DOHH2 (cell line): ENCODE measurements at regions not wholly inside any gene's neighbourhood (a gene's known extent, or its start where the extent isn't known, plus 50 kb on each side); places are given as distances from the start of the nearest gene placed in this dataset.

Experiments used
- EZH2phosphoT487 ChIP-seq: fragments of 200-600 bp; sonication (generic); IDR thresholded peaks from 2 replicates; pipeline ENCODE4 v1.6.1; 2017; ENCODE audit warnings: borderline replicate concordance, mild to moderate bottlenecking, antibody characterized with exemption, low read length, moderate library complexity, mixed read lengths
- TF ChIP-seq, protein P1 (sequence below): fragments of 200-600 bp; sonication (generic); IDR thresholded peaks from one replicate; pipeline ENCODE4 v1.5.1; 2014; ENCODE audit warnings: antibody characterized with exemption, mild to moderate bottlenecking, low read depth, low read length; ENCODE audit not compliant: poor library complexity, severe bottlenecking

DNA sequence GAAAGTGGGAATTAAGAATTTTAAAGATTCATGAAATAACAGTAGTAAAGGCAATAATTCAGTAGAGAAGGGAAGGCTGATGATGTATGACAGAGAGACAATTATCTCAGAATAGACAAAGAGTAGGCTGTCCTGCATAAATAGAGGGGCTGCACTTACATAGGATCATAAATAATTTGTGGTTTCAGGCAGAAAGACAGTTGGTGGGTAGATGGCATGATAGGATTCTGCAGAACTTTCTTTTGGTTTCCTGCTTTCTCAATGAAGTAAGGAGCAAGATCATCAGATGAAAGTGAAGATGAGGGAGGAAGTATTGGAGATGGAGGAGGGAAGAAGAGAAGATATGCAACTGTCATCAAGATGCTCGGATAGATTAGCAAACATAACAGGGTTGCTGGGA is 604.9 kb upstream of the ZFP42 start:
- TF ChIP-seq, protein P1, sequence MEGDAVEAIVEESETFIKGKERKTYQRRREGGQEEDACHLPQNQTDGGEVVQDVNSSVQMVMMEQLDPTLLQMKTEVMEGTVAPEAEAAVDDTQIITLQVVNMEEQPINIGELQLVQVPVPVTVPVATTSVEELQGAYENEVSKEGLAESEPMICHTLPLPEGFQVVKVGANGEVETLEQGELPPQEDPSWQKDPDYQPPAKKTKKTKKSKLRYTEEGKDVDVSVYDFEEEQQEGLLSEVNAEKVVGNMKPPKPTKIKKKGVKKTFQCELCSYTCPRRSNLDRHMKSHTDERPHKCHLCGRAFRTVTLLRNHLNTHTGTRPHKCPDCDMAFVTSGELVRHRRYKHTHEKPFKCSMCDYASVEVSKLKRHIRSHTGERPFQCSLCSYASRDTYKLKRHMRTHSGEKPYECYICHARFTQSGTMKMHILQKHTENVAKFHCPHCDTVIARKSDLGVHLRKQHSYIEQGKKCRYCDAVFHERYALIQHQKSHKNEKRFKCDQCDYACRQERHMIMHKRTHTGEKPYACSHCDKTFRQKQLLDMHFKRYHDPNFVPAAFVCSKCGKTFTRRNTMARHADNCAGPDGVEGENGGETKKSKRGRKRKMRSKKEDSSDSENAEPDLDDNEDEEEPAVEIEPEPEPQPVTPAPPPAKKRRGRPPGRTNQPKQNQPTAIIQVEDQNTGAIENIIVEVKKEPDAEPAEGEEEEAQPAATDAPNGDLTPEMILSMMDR, result no peak
- no peak for TF ChIP-seq EZH2phosphoT487
